H1 (cell line): ENCODE measurements at regions not wholly inside any gene's neighbourhood (a gene's known extent, or its start where the extent isn't known, plus 50 kb on each side); places are given as distances from the start of the nearest gene placed in this dataset.

ENCODE experiments used
- CTCF ChIA-PET: fragments of 300-600 bp; sonication (Branson Sonifier 250); formaldehyde crosslinking; loops from one replicate; lab custom pipeline; 2021; ENCODE audit not compliant: partially characterized antibody; lab: Charles Lee
- POLR2A ChIA-PET: fragments of 300-600 bp; sonication (Branson Sonifier 250); formaldehyde crosslinking; loops from one replicate; lab custom pipeline; 2021; ENCODE audit warnings: inconsistent platforms; ENCODE audit not compliant: partially characterized antibody; lab: Charles Lee
- DNase-seq, 2 experiments: peaks; one replicate each; pipeline versions ENCODE4 v3.0.0 to v3.0.0-alpha.2; 2010 to 2022; ENCODE audit warnings: low spot score in 2 of 2, low read depth in 1 of 2, mixed read lengths in 1 of 2
- FAIRE-seq: peaks from 2 replicates; lab custom pipeline; 2011; peaks lifted over from hg19 to GRCh38; lab: Jason Lieb, UNC
- H2AFZ ChIP-seq: 2 replicates; pipeline ENCODE4 v1.8.1; 2012; ENCODE audit warnings: low read length, inconsistent platforms
- H2AK5ac ChIP-seq: 2 replicates; pipeline ENCODE4 v1.6.1; 2013; ENCODE audit warnings: low read depth, low read length
- H2BK120ac ChIP-seq: replicated peaks from 2 replicates; pipeline ENCODE3; 2013; ENCODE audit warnings: low read depth, low read length, inconsistent platforms
- H2BK12ac ChIP-seq: 2 replicates; pipeline ENCODE4 v1.6.1; 2013; ENCODE audit warnings: low read depth, low read length
- H2BK15ac ChIP-seq: 2 replicates; pipeline ENCODE4 v1.6.1; 2013; ENCODE audit warnings: low read length
- H2BK20ac ChIP-seq: 2 replicates; pipeline ENCODE4 v1.6.1; 2013; ENCODE audit warnings: low read length
- H2BK5ac ChIP-seq: 2 replicates; pipeline ENCODE4 v1.6.1; 2013; ENCODE audit warnings: low read depth, low read length
- H3K14ac ChIP-seq: 2 replicates; pipeline ENCODE4 v1.6.1; 2013; ENCODE audit warnings: inconsistent platforms; ENCODE audit not compliant: insufficient read length
- H3K18ac ChIP-seq: 2 replicates; pipeline ENCODE4 v1.6.1; 2013; ENCODE audit warnings: low read length; ENCODE audit errors: extremely low read depth
- H3K23ac ChIP-seq: 2 replicates; pipeline ENCODE4 v1.6.1; 2013; ENCODE audit warnings: inconsistent platforms; ENCODE audit not compliant: insufficient read length
- H3K23me2 ChIP-seq: 2 replicates; pipeline ENCODE4 v1.6.1; 2013; ENCODE audit warnings: low read depth, low read length
- H3K27ac ChIP-seq: 2 replicates; pipeline ENCODE4 v1.6.1; 2011; ENCODE audit warnings: low read depth, low read length, inconsistent platforms
- H3K27me3 ChIP-seq, 4 experiments: replicated peaks in 1 of 4; 1 replicate in 1 of 4; 2 replicates in 3 of 4; pipeline versions ENCODE4 v1.6.1 to v1.8.1; 2011 to 2013; ENCODE audit warnings: low read length in 3 of 4, mild to moderate bottlenecking in 3 of 4, inconsistent platforms in 2 of 4, mixed read lengths in 2 of 4, moderate library complexity in 1 of 4; ENCODE audit not compliant: control insufficient read depth in 3 of 4, insufficient read depth in 3 of 4; ENCODE audit errors: extremely low read depth in 1 of 4
- H3K36me3 ChIP-seq, 4 experiments: 2 replicates each; pipeline versions ENCODE4 v1.6.1 to v1.8.1; 2011 to 2013; ENCODE audit warnings: mild to moderate bottlenecking in 4 of 4, low read length in 3 of 4, moderate library complexity in 2 of 4, control low read depth in 1 of 4, inconsistent platforms in 1 of 4; ENCODE audit not compliant: insufficient read depth in 4 of 4, control insufficient read depth in 2 of 4
- H3K4ac ChIP-seq: replicated peaks from 2 replicates; pipeline ENCODE3; 2013; ENCODE audit warnings: low read length, low read depth, mixed read lengths, inconsistent platforms; ENCODE audit not compliant: insufficient read length
- H3K4me1 ChIP-seq, 4 experiments: replicated peaks in 1 of 4; 1 replicate in 1 of 4; 2 replicates in 3 of 4; pipeline versions ENCODE4 v1.6.1 to v1.8.1; 2011 to 2013; ENCODE audit warnings: low read length in 3 of 4, inconsistent platforms in 2 of 4, mixed read lengths in 1 of 4; ENCODE audit not compliant: insufficient read depth in 4 of 4, control insufficient read depth in 3 of 4
- H3K4me2 ChIP-seq, 2 experiments: 2 replicates each; pipeline versions ENCODE4 v1.6.1 to v1.8.1; 2011 to 2013; ENCODE audit warnings: low read depth in 2 of 2, low read length in 2 of 2, control low read depth in 1 of 2, inconsistent platforms in 1 of 2, mild to moderate bottlenecking in 1 of 2; ENCODE audit not compliant: insufficient read depth in 1 of 2
- H3K4me3 ChIP-seq, 4 experiments: fragments of 200-600, 300-600 bp in 1 of 4; sonication (generic), shearing (Covaris generic), sonication (Bioruptor Twin) in 1 of 4; 2 replicates each; pipeline versions ENCODE4 v1.5.1 to v1.8.1; 2011 to 2016; ENCODE audit warnings: low read length in 4 of 4, low read depth in 3 of 4, control low read depth in 2 of 4, inconsistent platforms in 2 of 4, mild to moderate bottlenecking in 2 of 4, mixed read lengths in 1 of 4, moderate library complexity in 1 of 4; ENCODE audit not compliant: insufficient read depth in 2 of 4; ENCODE audit errors: extremely low read depth in 1 of 4
- H3K56ac ChIP-seq: replicated peaks from 2 replicates; pipeline ENCODE3; 2013; ENCODE audit warnings: low read depth, mild to moderate bottlenecking, mixed read lengths, low read length, inconsistent platforms; ENCODE audit not compliant: insufficient read length
- H3K79me1 ChIP-seq: 2 replicates; pipeline ENCODE4 v1.6.1; 2013; ENCODE audit warnings: low read depth, low read length, control low read depth
- H3K79me2 ChIP-seq, 2 experiments: 2 replicates each; pipeline versions ENCODE4 v1.6.1 to v1.8.1; 2012 to 2013; ENCODE audit warnings: low read length in 2 of 2, mild to moderate bottlenecking in 2 of 2, inconsistent platforms in 1 of 2; ENCODE audit not compliant: insufficient read depth in 2 of 2, control insufficient read depth in 1 of 2
- H3K9ac ChIP-seq, 4 experiments: replicated peaks in 1 of 4; 1 replicate in 1 of 4; 2 replicates in 3 of 4; pipeline versions ENCODE4 v1.6.1 to v1.8.1; 2011 to 2013; ENCODE audit warnings: low read depth in 3 of 4, low read length in 3 of 4, control low read depth in 2 of 4, mild to moderate bottlenecking in 2 of 4, moderate library complexity in 2 of 4, inconsistent platforms in 1 of 4; ENCODE audit errors: extremely low read depth in 1 of 4
- H3K9me3 ChIP-seq, 2 experiments: 2 replicates each; pipeline versions ENCODE4 v1.6.1 to v1.8.1; 2012 to 2013; ENCODE audit warnings: mild to moderate bottlenecking in 2 of 2, moderate library complexity in 2 of 2, control low read depth in 1 of 2, inconsistent platforms in 1 of 2, low read depth in 1 of 2, low read length in 1 of 2, mixed read lengths in 1 of 2; ENCODE audit not compliant: insufficient read depth in 2 of 2
- H4K20me1 ChIP-seq, 2 experiments: replicated peaks in 1 of 2; 2 replicates each; pipeline versions ENCODE3 to v1.8.1; 2011 to 2013; ENCODE audit warnings: inconsistent platforms in 2 of 2, low read length in 2 of 2, mild to moderate bottlenecking in 1 of 2; ENCODE audit not compliant: insufficient read depth in 2 of 2, control insufficient read depth in 1 of 2
- H4K5ac ChIP-seq: 2 replicates; pipeline ENCODE4 v1.6.1; 2013; ENCODE audit warnings: low read length, low read depth, mixed read lengths, inconsistent platforms; ENCODE audit not compliant: insufficient read length
- H4K8ac ChIP-seq: 2 replicates; pipeline ENCODE4 v1.8.0; 2013; ENCODE audit warnings: mild to moderate bottlenecking, moderate library complexity, low read length, inconsistent platforms; ENCODE audit not compliant: insufficient read depth; ENCODE audit errors: extremely low read depth
- H4K91ac ChIP-seq: replicated peaks from 2 replicates; pipeline ENCODE3; 2013; ENCODE audit warnings: low read length, mixed read lengths, inconsistent platforms; ENCODE audit not compliant: insufficient read length
- BRCA1 ChIP-seq: IDR thresholded peaks from 2 replicates; pipeline ENCODE4 v1.6.1; 2012; ENCODE audit warnings: low read depth, low read length, improper control_type of control experiment
- EGR1 ChIP-seq: IDR thresholded peaks from 2 replicates; pipeline ENCODE4 v1.6.1; 2011; ENCODE audit warnings: low read depth, low read length, borderline replicate concordance
- HDAC6 ChIP-seq: IDR thresholded peaks from one replicate; pipeline ENCODE4 v1.7.1; 2012; ENCODE audit warnings: low read depth, mild to moderate bottlenecking, inconsistent platforms, low read length, moderate library complexity
- MAFK ChIP-seq: IDR thresholded peaks from 2 replicates; pipeline ENCODE4 v1.6.1; 2012; ENCODE audit warnings: low read depth, mild to moderate bottlenecking, improper control_type of control experiment, low read length
- RXRA ChIP-seq: IDR thresholded peaks from 2 replicates; pipeline ENCODE4 v1.6.1; 2011; ENCODE audit warnings: low read depth, mild to moderate bottlenecking, low read length, moderate library complexity; ENCODE audit not compliant: insufficient read depth
- SP4 ChIP-seq: IDR thresholded peaks from 2 replicates; pipeline ENCODE4 v1.6.1; 2012; ENCODE audit warnings: low read length, inconsistent platforms
- SRF ChIP-seq: IDR thresholded peaks from 2 replicates; pipeline ENCODE4 v1.6.1; 2011; ENCODE audit warnings: mild to moderate bottlenecking, low read depth, low read length, moderate library complexity
- SUZ12 ChIP-seq: fragments of 200-600 bp; sonication (generic); IDR thresholded peaks from 2 replicates; pipeline ENCODE4 v1.6.1; 2012; ENCODE audit warnings: mild to moderate bottlenecking, inconsistent platforms, low read length, moderate library complexity, mixed read lengths
- TCF12 ChIP-seq: IDR thresholded peaks from 2 replicates; pipeline ENCODE4 v1.6.1; 2011; ENCODE audit warnings: low read depth, mild to moderate bottlenecking, low read length
- ZNF274 ChIP-seq: IDR thresholded peaks from 2 replicates; pipeline ENCODE4 v1.7.0; 2012; ENCODE audit warnings: low read length, borderline replicate concordance; ENCODE audit errors: extremely low read depth
- WGBS, 2 experiments: shearing (Covaris generic) in 1 of 2; methylation state at CpG; one replicate each; pipeline versions ENCODE4 v1.1.6 to v1.1.7; 2013 to 2015; ENCODE audit warnings: low lambda C conversion rate in 2 of 2, mixed read lengths in 2 of 2, inconsistent platforms in 1 of 2, low coverage in 1 of 2, missing lambda C conversion rate in 1 of 2; ENCODE audit not compliant: insufficient replicate concordance in 2 of 2, insufficient coverage in 1 of 2, insufficient read length in 1 of 2; ENCODE audit errors: extremely low coverage in 1 of 2, missing lambda C conversion rate in 1 of 2; 5-methylcytosine and 5-hydroxymethylcytosine counted together
- TF ChIP-seq, protein P1 (sequence below): IDR thresholded peaks from 2 replicates; pipeline ENCODE4 v1.6.1; 2012; ENCODE audit warnings: low read length, inconsistent platforms
- TF ChIP-seq, protein P2 (sequence below): IDR thresholded peaks from 2 replicates; pipeline ENCODE4 v1.6.1; 2012; ENCODE audit warnings: inconsistent platforms

DNA sequence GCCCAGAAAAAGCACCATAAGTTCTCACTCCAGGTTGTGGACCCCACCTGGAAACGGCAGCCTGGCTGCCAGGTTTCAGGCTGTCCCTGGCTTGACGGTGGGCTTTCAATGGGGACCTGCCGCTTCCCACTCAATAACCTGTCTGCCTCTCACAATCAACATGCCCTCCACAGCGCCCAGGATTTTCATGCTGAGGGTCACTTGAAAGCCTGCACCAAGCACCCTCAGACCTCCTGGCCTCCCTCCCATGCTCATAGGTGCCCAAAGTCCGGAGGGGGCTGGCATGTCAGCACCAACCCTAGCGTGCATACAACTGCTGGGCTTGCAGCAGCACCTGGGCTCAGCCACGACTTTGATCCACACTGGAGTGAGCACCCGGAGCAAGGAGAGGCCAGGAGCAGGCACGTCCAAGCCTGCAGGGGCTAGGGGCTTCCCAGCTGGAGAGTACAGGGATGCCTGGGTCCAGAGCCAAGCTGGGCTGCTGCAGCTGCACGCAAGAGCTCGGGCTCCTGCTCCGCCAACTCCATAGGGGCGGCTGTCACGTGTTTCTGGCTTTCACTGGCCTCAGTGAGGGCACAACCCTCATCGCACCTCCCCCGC is 1214.3 kb upstream of the RAG2 start:
- no peak overlapping the region for H3K27ac ChIP-seq
- ChIA-PET CTCF (interaction anchor here (0.7 kb wide), 1 partner anchor 38 kb away, joined by 3 read pairs; no protein-coding TSS in a partner anchor), POLR2A (no interaction called here)
- H4K5ac ChIP-seq, result no peak overlapping the region
- H2BK5ac ChIP-seq, result no peak overlapping the region
- peaks cover 0 to 1% (median 0%) of the 10 kb centered on the region in 4 experiments; a peak in 1 of 7 replicates for H3K27me3 ChIP-seq
- H4K91ac ChIP-seq, result no peak overlapping the region
- no peak overlapping the region for H2BK12ac ChIP-seq
- H3K23me2 ChIP-seq, result no peaks in the 10 kb centered on the region
- H3K18ac ChIP-seq, result no peak overlapping the region; the same call in 1 of the 2 replicates
- peak overlapping the region; percentile 57; the same call in 1 of the 2 replicates for H4K8ac ChIP-seq
- no peak overlapping the region for H2AK5ac ChIP-seq
- FAIRE-seq (no peak), DNase-seq (peak in 1 of 2 experiments; percentile 1)
- no peak overlapping the region for H3K23ac ChIP-seq
- H3K4ac ChIP-seq, result no peak overlapping the region
- H2BK120ac ChIP-seq, result no peak overlapping the region
- no peak overlapping the region for H3K4me2 ChIP-seq
- no peak overlapping the region for H3K9ac ChIP-seq
- H3K79me1 ChIP-seq, result no peaks in the 10 kb centered on the region
- H3K79me2 ChIP-seq, result no peaks in the 10 kb centered on the region
- H3K4me1 ChIP-seq, result peaks cover 0 to 6% (median 2%) of the 10 kb centered on the region in 4 experiments; a peak in 3 of 7 replicates
- no peaks in the 10 kb centered on the region for H4K20me1 ChIP-seq
- H2BK15ac ChIP-seq, result no peak overlapping the region
- WGBS, 2 experiments, result 91% methylated on average over 16 of the region's 16 CpGs; no CpG with 5 or more reads in 1 of the 2 experiments
- H3K36me3 ChIP-seq, result no peaks in the 10 kb centered on the region; a peak in 1 of 8 replicates
- H3K9me3 ChIP-seq, result no peaks in the 10 kb centered on the region
- no peak overlapping the region for H2BK20ac ChIP-seq
- no peak overlapping the region for H3K56ac ChIP-seq
- H3K4me3 ChIP-seq, result no peak overlapping the region
- peak overlapping the region; percentile 40 for H2AFZ ChIP-seq
- H3K14ac ChIP-seq, result no peak overlapping the region
- TF ChIP-seq EGR1 (no peak), HDAC6 (no peak), TCF12 (no peak), RXRA (no peak), MAFK (no peak), BRCA1 (no peak), ZNF274 (no peak), SUZ12 (no peak), SRF (no peak), SP4 (no peak)
- TF ChIP-seq, protein P1, sequence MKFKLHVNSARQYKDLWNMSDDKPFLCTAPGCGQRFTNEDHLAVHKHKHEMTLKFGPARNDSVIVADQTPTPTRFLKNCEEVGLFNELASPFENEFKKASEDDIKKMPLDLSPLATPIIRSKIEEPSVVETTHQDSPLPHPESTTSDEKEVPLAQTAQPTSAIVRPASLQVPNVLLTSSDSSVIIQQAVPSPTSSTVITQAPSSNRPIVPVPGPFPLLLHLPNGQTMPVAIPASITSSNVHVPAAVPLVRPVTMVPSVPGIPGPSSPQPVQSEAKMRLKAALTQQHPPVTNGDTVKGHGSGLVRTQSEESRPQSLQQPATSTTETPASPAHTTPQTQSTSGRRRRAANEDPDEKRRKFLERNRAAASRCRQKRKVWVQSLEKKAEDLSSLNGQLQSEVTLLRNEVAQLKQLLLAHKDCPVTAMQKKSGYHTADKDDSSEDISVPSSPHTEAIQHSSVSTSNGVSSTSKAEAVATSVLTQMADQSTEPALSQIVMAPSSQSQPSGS, result no peak
- TF ChIP-seq, protein P2, sequence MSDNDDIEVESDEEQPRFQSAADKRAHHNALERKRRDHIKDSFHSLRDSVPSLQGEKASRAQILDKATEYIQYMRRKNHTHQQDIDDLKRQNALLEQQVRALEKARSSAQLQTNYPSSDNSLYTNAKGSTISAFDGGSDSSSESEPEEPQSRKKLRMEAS, result no peak
